Activated CD8-positive, alpha-beta memory T cell treated with anti-CD3 and anti-CD28 coated beads for 36 hours (primary cell): ENCODE measurements at regions not wholly inside any gene's neighbourhood (a gene's known extent, or its start where the extent isn't known, plus 50 kb on each side); places are given as distances from the start of the nearest gene placed in this dataset.

Experiments
- CTCF ChIA-PET: fragments of 350-600 bp; sonication (Branson Sonifier 250); formaldehyde crosslinking; loops from one replicate; lab custom pipeline; 2021; ENCODE audit warnings: antibody characterized with exemption; lab: Charles Lee
- POLR2A ChIA-PET: fragments of 350-600 bp; sonication (Branson Sonifier 250); formaldehyde crosslinking; loops from one replicate; lab custom pipeline; 2021; ENCODE audit warnings: antibody characterized with exemption; lab: Charles Lee

DNA sequence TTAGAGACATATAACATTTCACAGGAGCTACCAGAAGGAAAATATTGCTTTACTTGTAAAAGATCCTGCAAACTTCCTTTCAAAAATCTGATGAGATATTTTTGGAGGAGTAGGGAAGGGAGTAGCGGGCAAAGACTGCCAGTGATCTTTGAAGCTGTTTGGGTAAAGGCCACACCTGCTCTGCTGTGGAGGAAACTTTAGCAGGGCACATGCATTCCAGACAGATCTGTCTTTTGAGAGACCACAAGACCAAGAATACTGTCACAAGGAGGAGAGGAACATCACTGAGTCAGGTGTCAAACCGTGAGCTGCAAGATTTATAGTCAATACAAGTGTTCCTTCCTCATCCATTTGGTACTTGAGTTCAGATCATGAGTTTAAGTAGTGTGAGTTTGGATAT is 654.4 kb downstream of the DNAJB9 start:
- POLR2A ChIA-PET, result no interaction called here
- CTCF ChIA-PET, result no interaction called here

GRCh38 chr7:109226699-109227098 is 657.0 kb downstream of the DNAJB9 start:
- ChIA-PET CTCF (no interaction called here), POLR2A (no interaction called here)

- ChIA-PET POLR2A (no interaction called here), CTCF (interaction anchor here (0.5 kb wide), 1 partner anchor 38 kb away, joined by 3 read pairs; no protein-coding TSS in a partner anchor)
Measured at GRCh38 chr7:109235316-109235715, 665.6 kb downstream of the DNAJB9 start.

GRCh38 chr7:109246330-109247077 is 676.8 kb downstream of the DNAJB9 start:
- CTCF ChIA-PET, result no interaction called here
- POLR2A ChIA-PET, result no interaction called here

DNA sequence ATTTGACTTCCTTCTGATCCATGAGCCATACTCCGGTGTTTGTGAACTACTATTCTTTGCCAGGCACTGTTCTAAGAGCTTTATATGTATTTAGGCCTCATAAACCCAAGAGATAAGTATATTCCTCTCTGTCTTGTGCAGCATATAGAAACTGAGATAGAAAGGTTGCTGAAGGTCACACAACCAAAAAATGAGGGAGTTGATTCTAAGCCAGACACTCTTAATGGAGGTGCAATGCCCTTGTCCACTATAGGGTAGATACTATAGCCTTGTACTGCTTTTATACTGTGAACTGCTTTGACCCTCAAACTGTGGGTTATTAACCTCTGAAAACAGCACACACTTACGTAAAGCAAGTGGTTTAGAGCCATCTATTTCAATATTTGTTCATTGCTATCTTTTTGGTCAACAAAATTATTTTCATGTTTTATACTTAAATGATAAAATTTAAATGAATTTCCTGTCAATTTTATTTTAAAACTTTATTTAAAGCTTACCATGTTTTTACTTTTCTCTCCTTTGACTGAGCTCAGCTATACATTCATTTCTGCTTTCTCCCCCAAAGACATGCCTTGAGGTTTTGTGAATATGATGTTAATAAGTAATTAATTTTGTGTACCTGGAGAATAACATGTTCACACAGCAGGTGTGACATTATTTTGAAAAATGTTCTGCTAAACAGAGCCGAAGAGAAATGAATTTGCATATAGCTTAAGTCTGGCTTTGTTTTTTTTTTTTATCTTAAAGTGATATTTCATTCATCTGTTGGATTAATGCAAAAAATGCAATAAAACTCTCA is 687.3 kb downstream of the DNAJB9 start:
- ChIA-PET POLR2A (no interaction called here), CTCF (no interaction called here)

- POLR2A ChIA-PET, result no interaction called here
- CTCF ChIA-PET, result no interaction called here
Measured at GRCh38 chr7:109259151-109259550, 689.5 kb downstream of the DNAJB9 start.

- ChIA-PET CTCF (no interaction called here), POLR2A (no interaction called here)
Measured at GRCh38 chr7:109261781-109262180, 692.1 kb downstream of the DNAJB9 start.

DNA sequence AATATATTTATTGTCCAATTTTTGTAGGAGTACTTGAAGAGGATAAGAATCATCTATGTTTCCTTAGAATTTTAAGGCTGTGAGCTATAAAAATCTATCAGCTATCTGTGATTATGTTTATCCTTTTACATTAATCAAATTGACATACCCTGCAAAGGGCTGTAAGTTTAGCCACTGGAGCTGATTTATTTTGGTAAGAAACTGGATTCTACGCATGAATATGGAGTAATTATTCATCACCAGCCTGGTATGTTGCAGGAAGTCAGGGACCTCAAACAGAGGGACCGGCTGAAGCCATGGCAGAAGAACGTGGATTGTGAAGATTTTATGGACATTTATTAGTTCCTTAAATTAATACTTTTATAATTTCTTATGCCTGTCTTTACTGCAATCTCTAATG is 696.9 kb downstream of the DNAJB9 start:
- ChIA-PET POLR2A (no interaction called here), CTCF (no interaction called here)

DNA sequence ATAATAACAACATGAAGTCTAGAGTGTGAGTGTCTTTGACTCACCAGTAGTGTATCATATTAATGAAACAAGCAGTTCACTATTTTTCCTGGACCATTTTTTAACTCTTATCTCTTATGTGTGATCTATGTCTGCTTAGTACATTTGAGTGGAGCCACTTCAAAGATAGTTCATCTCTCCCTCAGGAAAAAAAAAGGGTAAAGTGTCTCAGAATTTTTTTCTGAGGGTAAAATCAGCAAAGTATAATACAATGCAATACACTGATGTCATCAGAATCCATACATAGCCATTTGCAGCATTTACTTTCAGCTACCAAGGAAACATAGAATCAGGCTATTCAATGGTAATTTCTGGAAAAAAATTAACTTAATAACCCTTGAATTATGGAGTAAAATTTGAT is 706.7 kb downstream of the DNAJB9 start:
- CTCF ChIA-PET, result no interaction called here

GRCh38 chr7:109282726-109283125 is 713.1 kb downstream of the DNAJB9 start:
- CTCF ChIA-PET, result no interaction called here
- POLR2A ChIA-PET, result no interaction called here

More for the DNA sequence above, 706.7 kb downstream of the DNAJB9 start:
- POLR2A ChIA-PET, result no interaction called here

GRCh38 chr7:109284943-109285342 is 715.3 kb downstream of the DNAJB9 start:
- POLR2A ChIA-PET, result no interaction called here
- CTCF ChIA-PET, result no interaction called here

GRCh38 chr7:109295158-109295557 is 725.5 kb downstream of the DNAJB9 start:
- POLR2A ChIA-PET, result no interaction called here

GRCh38 chr7:109308816-109309215 is 739.1 kb downstream of the DNAJB9 start:
- ChIA-PET POLR2A (no interaction called here), CTCF (no interaction called here)

More at GRCh38 chr7:109295158-109295557, 725.5 kb downstream of the DNAJB9 start:
- CTCF ChIA-PET, result no interaction called here

GRCh38 chr7:109309790-109310189 is 740.1 kb downstream of the DNAJB9 start:
- ChIA-PET CTCF (no interaction called here), POLR2A (no interaction called here)

DNA sequence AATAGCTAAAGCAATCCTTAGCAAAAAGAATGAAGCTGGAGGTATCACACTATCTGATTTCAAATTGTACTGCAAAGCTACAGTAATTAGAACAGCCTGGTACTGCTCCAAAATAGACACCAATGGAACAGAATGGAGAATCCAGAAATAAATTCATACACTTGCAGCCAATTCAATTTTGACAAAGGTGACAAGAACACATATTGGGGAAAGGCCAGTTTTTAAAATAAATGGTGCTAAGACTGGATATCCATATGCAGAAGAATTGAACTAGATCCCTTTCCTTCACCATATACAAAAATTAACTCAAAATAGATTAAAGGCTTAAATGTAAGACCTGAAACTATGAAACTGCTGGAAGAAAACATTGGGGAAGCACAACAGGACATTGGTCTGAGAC is 748.5 kb downstream of the DNAJB9 start:
- POLR2A ChIA-PET, result no interaction called here
- CTCF ChIA-PET, result no interaction called here

DNA sequence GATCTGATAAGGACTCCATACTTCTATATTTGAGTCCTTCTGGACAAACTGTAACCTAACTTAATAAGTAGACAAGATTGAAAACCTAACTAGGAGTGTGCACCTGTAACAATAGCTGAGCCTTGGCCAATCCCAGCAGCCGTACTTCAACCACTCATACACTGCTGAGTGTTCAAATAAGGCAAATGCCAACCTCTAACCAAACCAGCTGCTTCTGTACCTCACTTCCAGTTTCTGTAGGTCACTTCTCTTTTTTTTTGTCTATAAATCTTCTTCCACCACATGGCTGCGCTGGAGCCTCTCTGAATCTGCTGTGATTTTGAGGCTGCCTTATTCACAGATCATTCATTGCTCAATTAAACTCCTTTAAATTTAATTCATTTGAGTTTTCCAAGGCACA is 753.2 kb downstream of the DNAJB9 start:
- CTCF ChIA-PET, result no interaction called here
- POLR2A ChIA-PET, result no interaction called here

DNA sequence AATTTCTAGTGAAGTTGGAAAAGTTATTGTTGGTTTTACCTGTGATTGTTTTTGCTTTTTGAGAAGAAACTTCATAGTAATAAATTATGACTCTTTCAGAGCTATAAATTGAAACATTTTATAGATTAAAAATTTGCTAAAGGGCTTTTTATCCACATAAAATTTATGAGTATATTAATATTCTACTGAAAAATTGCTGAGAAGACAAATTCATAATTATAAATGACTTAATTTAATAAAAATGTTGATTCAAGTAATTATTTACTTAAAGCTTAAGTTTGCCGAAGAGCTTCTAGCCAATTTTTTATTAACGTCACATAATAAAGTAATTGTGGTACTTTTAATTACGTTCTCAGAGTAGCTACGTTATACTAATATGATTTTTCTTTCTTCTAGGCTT is 761.7 kb downstream of the DNAJB9 start:
- POLR2A ChIA-PET, result no interaction called here
- CTCF ChIA-PET, result no interaction called here

DNA sequence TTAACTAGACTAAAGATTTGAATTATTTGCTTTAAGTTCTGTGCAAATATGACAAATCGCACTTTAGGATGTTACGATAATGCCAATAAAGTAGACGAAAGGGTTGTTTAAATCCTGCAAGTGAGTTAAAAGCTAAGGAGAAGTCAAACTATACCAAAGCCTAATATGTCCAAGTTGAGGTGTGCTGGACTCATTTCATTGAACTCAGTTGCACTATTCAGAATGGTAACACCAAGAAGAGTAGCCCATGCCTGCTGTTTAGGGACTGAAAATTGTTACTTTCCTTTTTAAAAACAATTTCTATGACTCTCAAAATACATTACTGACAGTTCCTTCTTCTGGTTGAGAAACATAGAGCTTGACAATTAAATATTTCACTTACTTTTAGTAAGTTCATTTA is 766.3 kb downstream of the DNAJB9 start:
- ChIA-PET POLR2A (no interaction called here), CTCF (no interaction called here)

GRCh38 chr7:109336531-109336930 is 766.9 kb downstream of the DNAJB9 start:
- ChIA-PET CTCF (no interaction called here), POLR2A (no interaction called here)

DNA sequence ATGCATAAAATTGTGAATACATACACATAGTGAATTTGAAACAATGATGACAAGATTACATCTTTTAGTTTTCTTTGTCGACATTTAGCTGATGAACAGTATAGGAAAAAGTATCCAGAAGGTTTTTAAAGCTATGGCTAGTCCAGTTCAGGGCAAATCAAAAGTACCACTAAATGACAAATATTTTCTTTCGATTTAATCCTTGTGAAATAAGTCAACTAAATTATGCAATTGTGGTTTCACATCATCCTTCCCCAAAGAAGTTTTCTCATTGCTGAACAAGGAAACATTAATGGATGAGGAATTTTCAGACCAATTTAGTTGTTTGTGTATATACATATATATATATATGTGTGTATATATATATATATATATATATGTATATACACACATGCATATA is 774.0 kb downstream of the DNAJB9 start:
- CTCF ChIA-PET, result no interaction called here

DNA sequence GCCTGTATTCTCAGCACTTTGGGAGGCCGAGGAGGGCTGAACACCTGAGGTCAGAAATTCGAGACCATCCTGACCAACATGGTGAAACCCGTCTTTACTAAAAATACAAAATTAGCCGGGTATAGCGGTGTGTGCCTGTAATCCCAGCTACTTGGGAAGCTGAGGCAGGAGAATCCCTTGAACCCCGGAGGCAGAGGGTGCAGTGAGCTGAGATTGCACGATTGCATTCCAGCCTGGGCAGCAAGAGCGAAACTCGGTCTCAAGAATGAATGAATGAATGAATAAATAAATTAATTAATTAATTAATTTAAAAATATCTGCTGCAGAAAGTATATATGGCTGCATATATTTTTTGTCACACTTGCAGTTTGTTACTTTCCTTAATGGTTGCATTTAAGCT is 781.8 kb downstream of the DNAJB9 start:
- CTCF ChIA-PET, result no interaction called here
- POLR2A ChIA-PET, result no interaction called here

More for the DNA sequence above, 774.0 kb downstream of the DNAJB9 start:
- POLR2A ChIA-PET, result no interaction called here
